NCI-H2107 treated with DMSO at 0.1 percent for 48 hours (cell line): ENCODE measurements at regions not wholly inside any gene's neighbourhood (a gene's known extent, or its start where the extent isn't known, plus 50 kb on each side); places are given as distances from the start of the nearest gene placed in this dataset.
"Not testable (repeated sequence)": the region's sequence is repeated elsewhere in the genome, so short reads cannot be mapped to it uniquely, and the experiment has no call there.

Experiments used
- DNase-seq: peaks from one replicate; lab custom pipeline; 2025; ENCODE audit not compliant: unreplicated experiment; lab: John Stamatoyannopoulos, UW

DNA sequence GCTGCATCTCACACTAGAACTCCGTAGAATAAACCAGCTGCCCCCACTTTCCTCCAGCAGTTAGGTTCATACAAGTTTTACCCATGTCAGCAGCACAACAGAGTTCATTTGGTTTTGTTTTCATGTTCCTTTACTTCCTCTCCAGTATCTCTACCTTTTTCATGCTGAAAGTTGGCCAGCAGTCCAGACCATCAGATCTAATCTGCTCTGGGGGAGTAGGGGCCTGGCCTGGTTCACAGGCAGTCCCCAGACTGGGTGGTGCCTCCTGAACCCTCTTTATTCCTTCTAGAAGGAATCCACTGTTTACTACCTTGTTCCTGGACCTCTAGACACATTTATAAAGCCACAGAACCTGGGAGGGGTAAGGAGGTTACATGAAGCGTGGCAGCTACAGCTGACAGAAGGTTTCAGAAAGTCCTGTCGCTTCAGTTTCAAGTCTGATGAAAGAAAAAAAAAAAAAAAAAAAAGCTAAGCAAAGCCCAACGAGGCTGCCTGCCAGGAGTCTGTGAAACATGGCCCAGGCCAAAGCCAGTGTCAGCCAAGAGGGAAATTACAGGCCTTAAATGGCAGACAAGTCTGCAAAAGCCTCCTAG lies 184.6 kb upstream of the JUN start:
- peak; percentile 76 for DNase-seq

DNA sequence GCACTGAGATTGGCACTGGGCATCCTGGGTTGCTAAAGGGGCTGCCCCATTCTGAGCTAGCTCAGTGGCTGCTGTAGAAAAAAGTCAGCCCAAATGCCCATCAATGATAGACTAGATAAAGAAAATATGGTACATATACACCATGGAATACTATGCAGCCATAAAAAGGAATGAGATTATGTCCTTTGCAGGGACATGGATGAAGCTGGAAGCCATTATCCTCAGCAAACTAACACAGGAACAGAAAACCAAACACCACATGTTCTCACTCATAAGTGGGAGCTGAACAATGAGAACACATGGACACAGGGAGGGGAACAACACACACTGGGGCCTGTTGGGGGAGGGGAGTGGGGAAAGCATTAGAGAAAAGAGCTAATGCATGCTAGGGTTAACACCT lies 185.3 kb upstream of the JUN start:
- DNase-seq, result not testable (repeated sequence)

DNA sequence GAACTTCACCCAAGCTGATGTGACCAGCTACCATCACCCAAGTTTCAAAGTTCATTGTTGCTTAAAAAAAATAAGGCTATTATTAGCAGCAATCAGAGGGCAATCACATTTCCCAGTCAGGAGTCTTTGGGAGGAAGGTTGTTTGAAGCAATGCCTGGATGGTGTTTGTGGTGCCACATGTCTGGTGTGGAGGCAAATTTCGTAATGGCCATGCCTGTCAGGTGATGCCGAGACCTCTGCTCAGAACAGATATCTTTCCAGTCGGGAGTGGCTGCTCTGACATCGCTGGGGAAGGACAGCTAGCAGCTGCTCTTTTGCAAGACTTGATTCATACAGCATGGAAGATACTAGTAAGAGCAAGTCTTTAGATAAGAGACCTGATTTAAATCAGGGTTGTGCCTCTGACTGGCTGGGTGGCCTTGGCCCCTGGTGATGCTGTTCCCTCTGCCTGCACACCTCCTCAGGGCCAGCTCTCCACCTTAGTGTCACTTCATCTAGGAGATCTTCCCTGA lies 187.8 kb upstream of the JUN start:
- DNase-seq, result no peak

DNA sequence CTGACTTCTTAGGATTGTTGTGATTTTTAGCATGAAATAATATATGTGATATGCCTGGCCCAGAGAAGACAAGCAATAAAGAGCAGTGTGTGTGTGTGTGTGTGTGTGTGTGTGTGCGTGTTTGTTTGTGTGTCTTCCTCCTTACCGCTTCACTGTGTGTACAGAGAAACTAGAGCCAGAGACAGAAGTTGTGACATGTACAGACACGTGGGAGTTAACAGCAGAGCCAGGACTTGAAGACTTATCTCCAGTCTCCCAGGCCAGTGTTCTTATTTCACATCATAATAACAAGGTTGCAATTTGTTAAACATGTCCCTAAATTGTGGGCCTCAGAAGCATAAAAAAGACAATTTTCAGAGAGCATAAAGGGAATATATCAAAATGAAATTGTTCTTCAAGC lies 192.0 kb upstream of the JUN start:
- no peak for DNase-seq

DNA sequence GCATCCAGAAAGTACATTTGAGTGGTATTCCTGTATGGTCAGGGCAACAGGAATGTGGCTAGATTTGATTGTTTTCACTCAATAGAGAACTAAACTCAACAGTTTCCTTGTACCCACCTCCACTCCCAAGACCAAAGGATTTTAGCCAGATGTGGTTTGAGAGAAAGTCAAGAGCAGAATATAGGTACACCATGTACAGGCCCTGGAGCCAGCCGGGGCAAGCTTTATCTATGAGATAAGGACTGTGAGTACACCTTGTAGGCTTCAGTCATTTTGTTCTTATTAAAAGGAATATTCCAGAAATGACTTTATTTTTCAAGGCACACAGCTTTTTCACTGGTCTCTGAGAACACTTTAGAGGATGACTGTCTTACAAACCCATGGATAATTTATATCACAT lies 192.4 kb upstream of the JUN start:
- DNase-seq, result no peak

DNA sequence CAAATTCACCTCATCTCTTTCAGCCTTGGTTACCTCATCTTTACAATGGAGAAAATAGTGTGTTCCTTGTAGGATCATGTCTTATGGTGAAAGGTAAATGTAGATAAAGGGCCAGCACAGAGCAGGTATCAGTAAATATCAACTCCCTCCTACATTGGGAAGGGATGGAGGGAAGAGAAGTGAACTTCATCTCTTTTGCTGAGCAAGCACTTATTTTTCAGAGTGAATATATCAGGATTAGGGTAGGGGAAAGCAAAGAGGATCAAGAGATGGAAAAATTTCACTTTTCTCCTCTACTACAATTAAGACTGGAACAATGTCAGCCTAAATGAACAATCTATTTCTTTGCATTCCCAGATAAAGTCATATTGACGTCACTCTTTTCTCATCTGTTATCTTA lies 193.8 kb upstream of the JUN start:
- no peak for DNase-seq

DNA sequence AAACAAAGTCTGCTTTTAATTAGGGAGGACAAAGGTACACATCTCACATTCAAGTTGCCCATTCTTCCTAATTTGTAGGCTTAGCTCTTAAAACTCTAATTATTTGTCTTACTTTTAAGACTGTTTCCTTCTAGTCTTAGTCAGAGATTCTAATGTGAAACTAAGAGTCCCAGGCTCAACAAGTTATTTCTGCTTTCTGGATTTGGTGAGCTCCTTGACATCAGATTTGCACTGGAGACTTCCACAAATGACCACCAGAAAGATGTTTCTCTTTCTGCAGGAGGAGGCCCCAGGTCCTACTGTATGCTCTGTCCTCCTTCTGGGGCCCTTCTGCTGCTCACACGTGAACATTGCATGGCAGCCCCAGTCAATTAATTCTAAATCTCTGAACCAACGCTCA lies 194.2 kb upstream of the JUN start:
- DNase-seq, result no peak

DNA sequence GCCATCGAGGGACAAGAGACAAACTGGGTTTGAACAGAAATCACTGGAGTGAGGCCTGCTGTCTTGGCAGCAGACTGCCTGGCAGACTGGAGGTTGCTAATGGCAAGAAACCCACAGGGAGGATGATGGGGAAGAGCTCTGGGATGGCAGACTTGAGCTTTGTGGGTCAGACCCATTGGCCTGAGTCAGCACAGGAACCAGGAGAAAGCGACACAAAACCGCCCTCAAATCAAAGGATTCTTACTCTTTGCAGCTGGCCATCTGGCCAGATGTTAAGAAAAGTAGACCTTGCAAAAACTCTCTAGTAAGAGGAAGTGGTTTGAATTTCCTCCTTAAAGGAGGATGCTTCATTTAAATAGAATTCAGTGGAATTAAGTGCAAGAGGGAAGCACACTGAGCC lies 195.2 kb upstream of the JUN start:
- no peak for DNase-seq

DNA sequence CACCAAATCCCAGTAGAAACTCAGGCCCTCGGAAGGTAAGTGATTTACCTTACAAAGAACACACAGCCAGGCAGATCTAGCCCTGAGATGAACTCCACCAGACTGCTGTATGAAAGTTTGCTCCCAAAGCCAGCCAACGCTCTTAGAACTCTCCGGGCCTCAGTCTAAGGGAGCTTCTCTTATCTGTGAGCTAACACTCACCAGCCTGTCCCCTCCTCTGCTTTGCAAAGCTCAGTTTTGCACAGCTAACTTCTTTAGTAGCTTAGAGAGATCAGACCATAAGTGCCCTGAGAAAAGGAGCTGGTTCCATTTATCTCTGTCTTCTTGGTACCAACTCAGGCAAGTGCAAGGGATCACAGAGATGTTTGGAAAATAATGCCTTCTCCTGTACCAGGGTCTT lies 195.8 kb upstream of the JUN start:
- no peak for DNase-seq

DNA sequence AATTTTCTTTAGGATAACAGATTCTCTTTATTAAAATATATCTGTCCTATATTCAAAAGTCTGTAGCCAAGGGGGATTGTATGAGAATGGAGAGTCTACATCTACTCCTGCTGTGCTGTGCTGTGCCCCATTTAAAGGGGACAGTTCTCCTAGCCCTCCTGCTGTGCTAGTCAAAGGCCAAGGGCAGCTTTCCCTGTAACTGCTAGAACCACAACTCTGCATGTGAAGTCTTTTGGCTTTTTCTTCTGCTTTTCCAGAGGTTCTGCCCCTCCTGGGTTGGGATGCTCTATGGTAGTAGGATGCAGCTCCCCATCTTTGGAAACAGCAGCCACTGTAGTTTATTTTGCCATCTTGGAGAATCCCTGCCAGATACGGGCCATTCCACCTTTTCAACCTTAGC lies 197.5 kb upstream of the JUN start:
- no peak for DNase-seq

DNA sequence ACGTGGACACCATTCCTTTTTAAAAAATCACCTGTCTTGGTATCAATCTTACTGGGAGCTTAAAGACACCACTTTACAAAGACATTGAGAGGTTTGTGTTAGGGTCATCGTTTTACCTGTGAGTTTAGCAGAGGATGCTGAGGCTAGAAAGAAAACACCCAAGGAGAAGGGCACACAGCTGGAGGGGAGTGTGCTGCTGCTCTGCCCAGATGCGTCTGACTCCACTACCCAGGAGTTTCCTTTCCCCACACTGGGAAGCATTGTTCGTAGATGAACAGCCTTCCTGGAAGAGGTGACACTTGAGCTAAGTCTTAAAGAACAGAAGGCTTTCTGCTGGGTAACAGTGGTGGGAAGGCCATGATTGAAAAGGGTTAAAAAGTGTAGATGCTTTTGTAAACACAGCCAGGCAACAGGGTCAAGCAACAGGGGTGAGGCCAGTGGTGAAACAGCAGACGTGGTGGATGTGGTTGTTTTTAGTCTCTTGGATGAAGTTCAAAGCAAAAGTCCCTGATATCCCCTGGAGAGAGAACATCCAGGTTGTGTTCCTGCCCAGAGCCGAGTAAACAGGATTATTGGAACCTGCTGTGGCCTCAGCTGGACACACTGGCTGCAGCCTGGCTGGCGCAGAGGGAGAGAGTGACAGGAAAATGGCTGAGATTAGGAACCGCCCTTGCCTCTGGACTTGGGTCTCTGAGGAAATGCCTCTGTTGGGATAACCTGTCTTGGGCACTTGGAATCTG lies 198.6 kb upstream of the JUN start:
- DNase-seq, result no peak

DNA sequence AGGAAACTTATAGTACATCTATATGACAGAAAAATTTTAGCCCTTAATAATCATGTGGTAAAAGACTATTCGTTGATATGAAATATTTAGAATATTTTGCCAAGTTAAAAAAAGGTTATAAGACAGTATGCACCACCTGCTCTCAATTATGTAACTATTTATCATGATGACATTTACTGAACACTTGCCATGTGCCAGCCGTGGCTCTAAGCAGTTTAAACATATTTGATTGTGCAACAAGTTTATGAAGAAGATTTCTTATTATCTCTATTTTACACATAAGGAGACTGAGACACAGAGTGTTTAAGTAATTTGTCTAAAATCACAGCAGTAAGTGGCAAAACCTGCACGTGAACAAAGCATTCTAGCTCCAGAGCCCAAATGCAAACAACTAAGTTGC lies 199.3 kb upstream of the JUN start:
- no peak for DNase-seq

DNA sequence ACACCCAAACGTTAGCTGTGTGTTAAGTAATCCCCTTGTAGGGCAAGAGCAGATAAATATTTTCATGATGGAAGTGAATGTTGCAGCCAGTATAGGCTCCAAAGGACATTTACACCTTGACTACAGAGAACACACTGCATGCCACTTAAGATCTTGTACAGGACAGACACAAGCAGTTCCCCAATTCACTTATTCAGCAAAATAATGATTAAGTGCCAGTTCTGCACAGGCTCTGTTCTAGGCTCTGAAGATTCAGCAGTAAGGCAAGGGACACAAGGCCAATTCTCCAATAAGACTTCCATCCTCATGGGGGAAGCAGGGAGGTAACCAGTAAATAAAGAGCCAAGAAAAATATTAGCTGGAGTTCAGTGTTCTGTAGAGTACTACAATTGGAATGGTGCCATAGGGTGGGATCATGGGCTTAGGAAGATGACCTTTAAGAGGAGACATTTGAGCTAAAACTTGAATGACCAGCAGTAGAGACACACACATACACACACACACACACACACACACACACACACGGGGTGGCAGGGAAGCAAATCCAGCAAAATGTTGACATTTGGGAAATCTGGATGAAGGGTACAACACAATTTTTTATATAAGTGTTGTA lies 199.9 kb upstream of the JUN start:
- no peak for DNase-seq

DNA sequence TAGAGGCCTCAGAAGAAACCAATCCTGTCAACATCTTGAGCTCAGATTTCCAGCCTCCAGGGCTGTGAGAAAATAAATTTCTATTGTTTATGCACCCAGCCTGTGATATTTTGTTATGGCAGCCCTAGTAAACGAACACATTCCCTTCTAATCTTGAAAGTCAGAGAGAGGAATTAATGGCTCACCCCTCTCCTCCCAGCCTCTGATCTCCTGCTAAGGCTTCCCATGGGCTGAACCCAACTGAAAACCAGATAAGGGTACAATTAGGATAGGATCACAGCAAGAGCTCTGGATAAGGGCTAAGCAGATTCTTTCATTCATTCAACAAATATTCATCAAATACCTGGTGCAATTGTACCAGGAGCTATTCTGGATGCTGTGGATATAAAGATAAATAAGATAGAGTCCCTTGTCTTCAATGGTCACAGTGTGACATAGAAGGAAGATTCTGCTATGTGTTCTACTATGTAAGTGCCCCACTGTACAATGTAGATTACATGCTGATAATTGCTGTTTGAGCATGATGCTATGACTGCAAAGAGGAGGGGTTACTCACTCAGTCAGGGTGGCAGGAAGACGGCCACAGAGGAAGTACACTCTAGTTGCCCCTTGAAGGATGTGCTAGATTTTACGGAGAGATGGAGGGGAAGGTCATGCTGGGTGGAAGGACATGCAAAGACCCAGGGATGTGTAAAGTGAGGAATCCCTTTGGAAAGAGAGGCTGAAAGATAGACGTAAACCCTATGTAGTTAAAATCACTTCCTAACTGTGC lies 203.3 kb upstream of the JUN start:
- no peak for DNase-seq

DNA sequence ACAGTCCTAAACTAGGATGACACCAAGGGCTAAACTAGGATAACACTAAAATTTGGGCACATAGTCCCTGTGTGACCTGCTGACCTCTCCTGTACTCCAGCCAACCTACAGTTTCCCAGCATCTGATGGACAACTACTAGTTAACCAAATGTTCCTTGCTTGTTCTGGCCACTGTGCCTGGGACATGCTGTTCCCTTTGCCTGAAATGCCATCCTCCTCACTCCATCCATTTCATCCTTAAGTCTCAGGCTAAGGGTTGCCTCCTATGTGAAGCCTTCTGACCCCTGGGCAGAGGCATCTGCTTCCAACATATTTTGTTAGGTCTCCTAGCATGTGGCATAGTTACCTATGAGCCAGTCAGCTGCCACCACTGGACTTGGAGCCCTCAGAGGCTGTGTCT lies 204.9 kb upstream of the JUN start:
- no peak for DNase-seq

DNA sequence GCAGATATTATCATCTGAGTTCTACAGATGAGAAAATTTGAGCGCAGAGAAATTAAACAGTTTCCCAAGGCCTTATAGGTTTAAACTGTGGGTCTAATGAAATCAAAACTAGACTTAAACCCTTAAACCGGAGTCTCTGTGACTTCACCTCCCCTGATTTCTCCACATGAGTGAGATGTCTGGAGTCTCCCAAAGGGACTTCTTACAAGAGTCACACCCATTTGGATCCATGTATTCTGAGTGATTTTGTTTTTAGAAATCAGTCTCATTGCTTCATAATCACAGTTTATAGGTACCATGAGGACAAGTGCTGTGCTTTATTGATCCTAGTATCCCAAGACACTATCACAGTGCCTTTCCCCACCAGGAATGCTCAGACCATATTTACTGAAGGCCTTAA lies 206.0 kb upstream of the JUN start:
- no peak for DNase-seq

DNA sequence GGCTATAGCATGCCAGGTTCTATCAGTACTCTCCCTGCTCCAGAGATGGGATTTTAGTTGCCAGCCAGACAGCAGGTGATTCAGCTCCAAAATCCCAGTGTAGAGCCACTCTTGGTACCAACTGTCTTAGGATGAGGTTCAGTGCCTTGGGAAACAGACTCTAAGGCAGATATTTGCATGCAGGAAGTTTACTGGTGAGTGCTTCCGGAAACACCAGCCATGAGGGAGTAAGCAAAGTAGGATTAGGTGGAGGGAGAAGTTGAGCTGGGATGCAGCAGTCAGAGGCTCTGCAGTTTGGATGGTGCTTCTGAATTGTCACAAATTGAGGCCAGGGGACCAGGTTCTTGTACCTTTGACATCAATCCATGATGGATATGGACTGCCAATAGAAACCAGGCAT lies 207.5 kb upstream of the JUN start:
- DNase-seq, result no peak

DNA sequence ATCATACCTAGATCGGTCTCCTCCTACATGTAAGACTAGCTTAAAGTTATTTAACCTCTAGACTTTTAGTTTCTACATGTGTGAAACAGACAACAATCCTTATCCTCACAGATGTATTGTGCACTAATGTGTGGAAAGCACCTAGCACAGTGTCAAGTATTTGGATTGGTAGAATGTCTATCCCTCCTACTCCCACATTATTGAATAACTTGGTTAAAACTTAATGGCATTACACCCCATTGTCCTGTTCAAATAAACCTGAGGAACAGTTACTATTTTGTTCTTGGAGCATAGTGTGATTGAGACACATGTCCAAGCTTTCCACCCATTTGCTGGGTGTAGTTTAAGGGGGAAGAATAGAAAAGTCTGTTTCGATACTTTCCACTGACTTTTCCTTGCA lies 208.8 kb upstream of the JUN start:
- DNase-seq, result no peak

DNA sequence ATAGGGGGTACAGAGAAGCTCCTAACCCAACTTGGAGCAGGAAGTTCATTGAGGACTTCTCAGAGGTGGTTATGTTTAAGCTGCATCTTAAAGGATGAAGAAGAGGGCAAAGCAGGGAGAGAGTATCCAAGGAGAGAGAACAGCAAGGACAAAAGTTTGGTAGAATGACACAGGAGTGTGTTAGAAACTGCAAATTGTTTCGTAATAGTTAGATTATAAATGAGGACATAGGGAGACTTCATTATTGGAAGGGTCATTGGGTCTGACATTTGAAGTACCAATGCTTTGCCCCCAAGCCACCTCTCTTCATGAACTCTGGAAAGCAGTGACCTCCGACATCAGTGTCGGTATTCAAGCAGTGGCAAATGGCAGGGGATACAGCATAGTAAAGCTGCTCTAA lies 209.6 kb upstream of the JUN start:
- no peak for DNase-seq

DNA sequence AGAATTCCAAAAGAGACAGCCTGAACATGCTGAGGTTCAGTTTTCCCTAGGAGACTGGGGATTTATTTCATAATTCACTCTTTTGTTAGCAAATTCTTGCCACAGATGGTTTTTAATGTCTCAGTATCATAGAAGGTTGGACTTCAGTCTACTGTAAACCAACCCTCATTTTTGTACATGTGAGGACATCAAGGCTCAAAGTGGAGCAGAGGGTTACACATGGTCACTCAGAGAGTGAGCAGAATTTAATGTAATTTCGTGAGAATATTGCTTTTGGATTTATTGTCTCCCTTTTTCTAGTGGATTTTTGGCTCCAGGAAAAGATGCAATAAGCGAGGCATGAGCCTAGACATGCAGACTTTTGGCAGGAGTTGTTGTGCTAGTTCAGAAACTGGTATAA lies 210.8 kb upstream of the JUN start:
- DNase-seq, result no peak

DNA sequence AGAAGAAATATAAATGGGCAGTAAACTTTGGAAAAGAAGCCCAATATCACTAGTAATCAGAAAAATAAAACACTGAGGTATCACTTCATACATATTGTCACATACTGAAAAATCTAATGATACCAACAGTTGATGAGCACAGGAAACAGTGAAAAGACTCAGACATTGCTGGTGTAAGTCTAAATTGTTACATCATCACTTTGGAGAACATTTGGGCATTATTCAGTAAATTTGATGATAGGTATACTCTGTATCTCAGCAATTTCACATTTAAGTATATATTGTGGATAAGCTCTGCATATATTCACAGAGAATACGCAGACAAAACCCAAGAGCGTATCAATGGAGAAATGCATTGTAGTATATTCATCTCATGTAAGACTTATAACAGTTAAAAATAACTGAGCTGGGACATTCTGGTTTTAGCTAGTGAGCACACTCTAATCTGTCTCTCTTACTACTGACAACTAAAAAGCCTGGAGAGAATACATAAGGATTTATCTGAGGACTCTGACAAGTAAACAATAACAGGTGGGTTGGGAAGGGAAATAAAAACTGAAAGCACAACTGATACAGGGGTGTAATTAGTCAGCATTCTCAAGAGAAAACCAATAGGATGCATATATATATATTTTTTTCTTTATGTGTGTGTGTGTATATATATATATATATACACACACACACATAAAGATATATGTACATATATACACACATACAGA lies 212.7 kb upstream of the JUN start:
- DNase-seq, result peak; percentile 35
